ENCODE measurements at regions not wholly inside any gene's neighbourhood (a gene's known extent, or its start where the extent isn't known, plus 50 kb on each side); places are given as distances from the start of the nearest gene placed in this dataset.

GRCh38 chr14:101399737-101400517, 161.4 kb upstream of the DIO3 start:
- no peak overlapping the region for H3K27ac ChIP-seq
- no peak for TF ChIP-seq CTCF (IDR thresholded peaks at IDR 0.05)
- TF ChIP-seq ZFX (IDR thresholded peaks at IDR 0.05; ENCODE audit: borderline replicate concordance) = no peak

GRCh38 chr14:101400830-101401229, 160.5 kb upstream of the DIO3 start:
- TF ChIP-seq CTCF (IDR thresholded peaks at IDR 0.05) (no peak), ZFX (IDR thresholded peaks at IDR 0.05; ENCODE audit: borderline replicate concordance) (no peak)
- H3K27ac ChIP-seq = no peak overlapping the region

- no peak overlapping the region for H3K27ac ChIP-seq
- no peak for TF ChIP-seq ZFX (IDR thresholded peaks at IDR 0.05; ENCODE audit: borderline replicate concordance)
- no peak for TF ChIP-seq CTCF (IDR thresholded peaks at IDR 0.05)
Measured at GRCh38 chr14:101402936-101403660, 158.2 kb upstream of the DIO3 start.

- no peak for TF ChIP-seq ZFX (IDR thresholded peaks at IDR 0.05; ENCODE audit: borderline replicate concordance)
- TF ChIP-seq CTCF (IDR thresholded peaks at IDR 0.05) = no peak
- no peak overlapping the region for H3K27ac ChIP-seq
Measured at GRCh38 chr14:101404426-101405170, 156.7 kb upstream of the DIO3 start.

GRCh38 chr14:101405171-101405883, 156.0 kb upstream of the DIO3 start:
- H3K27ac ChIP-seq = no peak overlapping the region
- TF ChIP-seq CTCF (IDR thresholded peaks at IDR 0.05) = no peak
- TF ChIP-seq ZFX (IDR thresholded peaks at IDR 0.05; ENCODE audit: borderline replicate concordance) = no peak

- TF ChIP-seq CTCF (IDR thresholded peaks at IDR 0.05) = no peak
- no peak for TF ChIP-seq ZFX (IDR thresholded peaks at IDR 0.05; ENCODE audit: borderline replicate concordance)
- H3K27ac ChIP-seq = no peak overlapping the region
Measured at GRCh38 chr14:101406921-101407320, 154.4 kb upstream of the DIO3 start.

All from 22Rv1 (cell line).